Panc1 (cell line): ENCODE measurements at regions not wholly inside any gene's neighbourhood (a gene's known extent, or its start where the extent isn't known, plus 50 kb on each side); places are given as distances from the start of the nearest gene placed in this dataset.

Experiments used
- ATAC-seq: fragments of 200-7000 bp; cut with Tn5 transposase; 2 replicates; pipeline ENCODE4 v1.9.1; 2020; ENCODE audit warnings: mild to moderate bottlenecking, moderate library complexity
- BruUV-seq: library from RNA; stranded (reverse); fragments of 400-500 nt; replicated peaks from 2 replicates; lab custom pipeline; 2021; lab: Mats Ljungman, UMichigan
- CTCF ChIA-PET: fragments of 300-600 bp; sonication (Branson Sonifier 250); formaldehyde crosslinking; loops from one replicate; lab custom pipeline; 2022; ENCODE audit warnings: antibody characterized with exemption; lab: Charles Lee
- POLR2A ChIA-PET: fragments of 300-600 bp; sonication (Branson Sonifier 250); formaldehyde crosslinking; loops from one replicate; lab custom pipeline; 2022; ENCODE audit warnings: antibody characterized with exemption; lab: Charles Lee
- DNase-seq: peaks from one replicate; pipeline ENCODE4 v3.0.0-alpha.2; 2010; ENCODE audit warnings: low read depth, low spot score
- H3K27ac ChIP-seq: 2 replicates; pipeline ENCODE4 v1.5.1; 2011; ENCODE audit warnings: mild to moderate bottlenecking, low read length, inconsistent platforms
- H3K27me3 ChIP-seq: fragments of 200-500 bp; sonication (Bioruptor generic); 2 replicates; pipeline ENCODE4 v1.6.0; 2014; ENCODE audit warnings: low read length, inconsistent platforms; ENCODE audit not compliant: control insufficient read depth, insufficient read depth
- H3K36me3 ChIP-seq: fragments of 200-500 bp; sonication (Bioruptor generic); 2 replicates; pipeline ENCODE4 v1.5.1; 2014; ENCODE audit warnings: inconsistent platforms, mild to moderate bottlenecking, low read length, moderate library complexity; ENCODE audit not compliant: control insufficient read depth, insufficient read depth
- H3K4me1 ChIP-seq: 2 replicates; pipeline ENCODE4 v1.5.1; 2011; ENCODE audit warnings: inconsistent platforms, mild to moderate bottlenecking, low read length, moderate library complexity; ENCODE audit not compliant: control insufficient read depth, insufficient read depth
- H3K4me3 ChIP-seq, 2 experiments: 2 replicates each; pipeline ENCODE4 v1.5.1; 2011 to 2012; ENCODE audit warnings: low read depth in 2 of 2, low read length in 2 of 2, mild to moderate bottlenecking in 2 of 2, inconsistent platforms in 1 of 2, moderate library complexity in 1 of 2
- H3K9me3 ChIP-seq: fragments of 200-500 bp; sonication (Bioruptor generic); 2 replicates; pipeline ENCODE4 v1.5.1; 2014; ENCODE audit warnings: low read depth, mild to moderate bottlenecking, inconsistent platforms, low read length, moderate library complexity; ENCODE audit not compliant: control insufficient read depth, insufficient read depth
- POLR2AphosphoS5 ChIP-seq: IDR thresholded peaks from 2 replicates; pipeline ENCODE4 v1.6.1; 2012; ENCODE audit warnings: mild to moderate bottlenecking, low read depth, low read length, moderate library complexity
- SIN3A ChIP-seq: IDR thresholded peaks from 2 replicates; pipeline ENCODE4 v1.6.1; 2012; ENCODE audit warnings: low read depth, mild to moderate bottlenecking, low read length, moderate library complexity, borderline replicate concordance; ENCODE audit not compliant: insufficient read depth
- TCF7L2 ChIP-seq: IDR thresholded peaks from 2 replicates; pipeline ENCODE4 v1.6.1; 2011; ENCODE audit warnings: mild to moderate bottlenecking, low read depth, low read length, inconsistent platforms
- in situ Hi-C: cut with HindIII; loops from 2 replicates; pipeline ENCODE4 v1.10.0; 2016; ENCODE audit warnings: low sequenced_read_pairs, low pct_unique_long_range_greater_than_20kb
- intact Hi-C: fragments of 100-400 bp; cut with micrococcal nuclease; formaldehyde crosslinking; loops from one replicate; pipeline ENCODE4 v1.10.0; 2022; ENCODE audit not compliant: unreplicated experiment
- TF ChIP-seq, protein P1 (sequence below), 2 experiments: IDR thresholded peaks; 2 replicates each; pipeline ENCODE4 v1.6.1; 2011 to 2012; ENCODE audit warnings: low read depth in 2 of 2, control low read depth in 1 of 2, low read length in 1 of 2, mild to moderate bottlenecking in 1 of 2, moderate library complexity in 1 of 2; ENCODE audit not compliant: insufficient read depth in 1 of 2
- TF ChIP-seq, protein P2 (sequence below): fragments of 450-650 bp; IDR thresholded peaks from 2 replicates; pipeline ENCODE4 v1.5.1; 2017; ENCODE audit warnings: mild to moderate bottlenecking

DNA sequence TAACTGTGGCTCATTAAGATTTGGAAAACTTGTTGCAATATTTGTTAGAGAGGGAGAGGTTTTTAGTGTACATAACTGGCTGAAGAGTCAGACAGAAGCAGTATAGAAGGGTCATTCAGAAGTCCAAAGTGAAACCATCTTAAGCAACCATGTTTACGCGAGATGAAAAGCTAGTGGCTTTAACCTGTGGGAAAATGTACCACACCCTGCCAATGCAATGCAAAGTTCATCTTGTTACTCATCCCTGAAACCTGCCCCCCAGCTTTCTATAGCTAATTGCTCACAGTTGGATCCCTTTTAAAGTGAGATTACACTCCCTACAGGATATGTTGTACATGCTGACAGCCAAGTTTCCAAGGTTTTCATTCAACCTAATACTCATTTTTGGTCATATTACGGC, 96.7 kb upstream of the RAPGEF2 start:
- no peaks in the 10 kb centered on the region for H3K27me3 ChIP-seq
- intact Hi-C loops: no loop called here
- H3K9me3 ChIP-seq: no peaks in the 10 kb centered on the region
- ATAC-seq (no peak), DNase-seq (no peak)
- no TSS peak for BruUV-seq
- in situ Hi-C loops: no loop called here
- ChIA-PET CTCF (no interaction called here), POLR2A (no interaction called here)
- H3K4me3 ChIP-seq: no peak overlapping the region
- no peak for TF ChIP-seq SIN3A
- no peak for TF ChIP-seq TCF7L2
- TF ChIP-seq POLR2AphosphoS5: no peak
- no peaks in the 10 kb centered on the region for H3K36me3 ChIP-seq
- H3K27ac ChIP-seq: no peak overlapping the region
- H3K4me1 ChIP-seq: no peaks in the 10 kb centered on the region

DNA sequence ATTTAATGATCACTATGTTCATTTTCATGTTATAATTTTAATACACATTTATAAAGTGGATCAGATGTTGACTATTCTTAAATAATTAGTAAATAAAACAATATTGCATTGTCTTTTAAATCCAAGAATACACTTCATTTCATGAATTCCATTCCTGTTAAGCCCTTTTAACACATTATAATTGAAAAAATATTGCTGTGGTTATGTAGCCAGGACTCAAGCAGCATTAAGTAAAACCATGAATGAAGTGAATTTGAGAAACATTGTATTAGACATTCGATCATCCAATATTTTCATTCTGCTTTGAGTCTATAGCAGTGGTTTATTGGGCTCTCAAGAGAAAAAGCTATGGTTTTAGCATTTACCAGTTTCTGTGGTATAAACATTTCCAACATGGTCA, 94.2 kb upstream of the RAPGEF2 start:
- in situ Hi-C loops: no loop called here
- no peaks in the 10 kb centered on the region for H3K36me3 ChIP-seq
- DNase-seq: no peak
- no peak for TF ChIP-seq TCF7L2
- TF ChIP-seq, protein P1, sequence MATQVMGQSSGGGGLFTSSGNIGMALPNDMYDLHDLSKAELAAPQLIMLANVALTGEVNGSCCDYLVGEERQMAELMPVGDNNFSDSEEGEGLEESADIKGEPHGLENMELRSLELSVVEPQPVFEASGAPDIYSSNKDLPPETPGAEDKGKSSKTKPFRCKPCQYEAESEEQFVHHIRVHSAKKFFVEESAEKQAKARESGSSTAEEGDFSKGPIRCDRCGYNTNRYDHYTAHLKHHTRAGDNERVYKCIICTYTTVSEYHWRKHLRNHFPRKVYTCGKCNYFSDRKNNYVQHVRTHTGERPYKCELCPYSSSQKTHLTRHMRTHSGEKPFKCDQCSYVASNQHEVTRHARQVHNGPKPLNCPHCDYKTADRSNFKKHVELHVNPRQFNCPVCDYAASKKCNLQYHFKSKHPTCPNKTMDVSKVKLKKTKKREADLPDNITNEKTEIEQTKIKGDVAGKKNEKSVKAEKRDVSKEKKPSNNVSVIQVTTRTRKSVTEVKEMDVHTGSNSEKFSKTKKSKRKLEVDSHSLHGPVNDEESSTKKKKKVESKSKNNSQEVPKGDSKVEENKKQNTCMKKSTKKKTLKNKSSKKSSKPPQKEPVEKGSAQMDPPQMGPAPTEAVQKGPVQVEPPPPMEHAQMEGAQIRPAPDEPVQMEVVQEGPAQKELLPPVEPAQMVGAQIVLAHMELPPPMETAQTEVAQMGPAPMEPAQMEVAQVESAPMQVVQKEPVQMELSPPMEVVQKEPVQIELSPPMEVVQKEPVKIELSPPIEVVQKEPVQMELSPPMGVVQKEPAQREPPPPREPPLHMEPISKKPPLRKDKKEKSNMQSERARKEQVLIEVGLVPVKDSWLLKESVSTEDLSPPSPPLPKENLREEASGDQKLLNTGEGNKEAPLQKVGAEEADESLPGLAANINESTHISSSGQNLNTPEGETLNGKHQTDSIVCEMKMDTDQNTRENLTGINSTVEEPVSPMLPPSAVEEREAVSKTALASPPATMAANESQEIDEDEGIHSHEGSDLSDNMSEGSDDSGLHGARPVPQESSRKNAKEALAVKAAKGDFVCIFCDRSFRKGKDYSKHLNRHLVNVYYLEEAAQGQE (IDR thresholded peaks at IDR 0.05; ENCODE audit: insufficient read depth in 1 of 2, low read depth in 2 of 2, low read length in 1 of 2): no peak
- TF ChIP-seq POLR2AphosphoS5: no peak
- TF ChIP-seq SIN3A: no peak
- TF ChIP-seq, protein P2, sequence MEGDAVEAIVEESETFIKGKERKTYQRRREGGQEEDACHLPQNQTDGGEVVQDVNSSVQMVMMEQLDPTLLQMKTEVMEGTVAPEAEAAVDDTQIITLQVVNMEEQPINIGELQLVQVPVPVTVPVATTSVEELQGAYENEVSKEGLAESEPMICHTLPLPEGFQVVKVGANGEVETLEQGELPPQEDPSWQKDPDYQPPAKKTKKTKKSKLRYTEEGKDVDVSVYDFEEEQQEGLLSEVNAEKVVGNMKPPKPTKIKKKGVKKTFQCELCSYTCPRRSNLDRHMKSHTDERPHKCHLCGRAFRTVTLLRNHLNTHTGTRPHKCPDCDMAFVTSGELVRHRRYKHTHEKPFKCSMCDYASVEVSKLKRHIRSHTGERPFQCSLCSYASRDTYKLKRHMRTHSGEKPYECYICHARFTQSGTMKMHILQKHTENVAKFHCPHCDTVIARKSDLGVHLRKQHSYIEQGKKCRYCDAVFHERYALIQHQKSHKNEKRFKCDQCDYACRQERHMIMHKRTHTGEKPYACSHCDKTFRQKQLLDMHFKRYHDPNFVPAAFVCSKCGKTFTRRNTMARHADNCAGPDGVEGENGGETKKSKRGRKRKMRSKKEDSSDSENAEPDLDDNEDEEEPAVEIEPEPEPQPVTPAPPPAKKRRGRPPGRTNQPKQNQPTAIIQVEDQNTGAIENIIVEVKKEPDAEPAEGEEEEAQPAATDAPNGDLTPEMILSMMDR: no peak
- no peak overlapping the region for H3K4me3 ChIP-seq
- intact Hi-C loops: no loop called here
- no TSS peak for BruUV-seq
- no peak for ATAC-seq
- H3K27me3 ChIP-seq: no peaks in the 10 kb centered on the region
- ChIA-PET CTCF (no interaction called here), POLR2A (no interaction called here)
- no peaks in the 10 kb centered on the region for H3K4me1 ChIP-seq
- H3K9me3 ChIP-seq: no peaks in the 10 kb centered on the region
- H3K27ac ChIP-seq: no peak overlapping the region

GRCh38 chr4:159009521-159009920, 93.4 kb upstream of the RAPGEF2 start:
- in situ Hi-C loops: no loop called here
- TF ChIP-seq POLR2AphosphoS5 (no peak), SIN3A (no peak), TCF7L2 (no peak)
- TF ChIP-seq, protein P2: no peak
- TF ChIP-seq, protein P1 (IDR thresholded peaks at IDR 0.05; ENCODE audit: insufficient read depth in 1 of 2, low read depth in 2 of 2, low read length in 1 of 2): no peak
- H3K27me3 ChIP-seq: no peaks in the 10 kb centered on the region
- H3K36me3 ChIP-seq: no peaks in the 10 kb centered on the region
- DNase-seq (no peak), ATAC-seq (no peak)
- H3K9me3 ChIP-seq: no peaks in the 10 kb centered on the region
- ChIA-PET CTCF (no interaction called here), POLR2A (no interaction called here)
- intact Hi-C loops: no loop called here
- no peak overlapping the region for H3K27ac ChIP-seq
- no TSS peak for BruUV-seq
- H3K4me1 ChIP-seq: no peaks in the 10 kb centered on the region
- no peak overlapping the region for H3K4me3 ChIP-seq
